Effector memory CD8-positive, alpha-beta T cell (primary cell): ENCODE measurements at regions not wholly inside any gene's neighbourhood (a gene's known extent, or its start where the extent isn't known, plus 50 kb on each side); places are given as distances from the start of the nearest gene placed in this dataset.

ENCODE experiments used
- ATAC-seq: fragments of 150-1000 bp; cut with Tn5 transposase; replicated peaks from 2 replicates; pipeline ENCODE4 v1.10.0; 2021; ENCODE audit warnings: mild to moderate bottlenecking, moderate library complexity
- DNase-seq, 3 experiments: peaks; one replicate each; pipeline ENCODE4 v3.0.0; 2021
- H3K27ac Mint-ChIP-seq, 2 donors: one replicate each; pipeline ENCODE4 v1.8.0; 2022; ENCODE audit warnings: mild to moderate bottlenecking in 2 of 2, mixed read lengths in 2 of 2, moderate library complexity in 2 of 2
- H3K27me3 Mint-ChIP-seq, 2 donors: one replicate each; pipeline ENCODE4 v1.8.0; 2022; ENCODE audit warnings: mixed read lengths in 2 of 2
- H3K36me3 Mint-ChIP-seq: one replicate; pipeline ENCODE4 v1.8.0; 2022; ENCODE audit warnings: mild to moderate bottlenecking, moderate library complexity, mixed read lengths; ENCODE audit not compliant: insufficient read depth
- H3K4me1 Mint-ChIP-seq, 2 donors: one replicate each; pipeline ENCODE4 v1.8.0; 2022; ENCODE audit warnings: low read depth in 2 of 2, mixed read lengths in 2 of 2
- H3K4me3 Mint-ChIP-seq, 2 donors: one replicate each; pipeline ENCODE4 v1.8.0; 2022; ENCODE audit warnings: mild to moderate bottlenecking in 2 of 2, mixed read lengths in 2 of 2, moderate library complexity in 2 of 2
- H3K9me3 Mint-ChIP-seq, 2 donors: one replicate each; pipeline ENCODE4 v1.8.0; 2022; ENCODE audit warnings: mixed read lengths in 2 of 2

GRCh38 chr1:219538886-219539285 is 74.0 kb downstream of the ZC3H11B start:
- Mint-ChIP-seq H3K36me3 (no peaks in the 10 kb centered on the region), H3K27me3 (no peaks in the 10 kb centered on the region), H3K4me3 (no peak overlapping the region), H3K9me3 (peaks cover under 1 to 1% of the 10 kb centered on the region in 2 donors), H3K27ac (no peak overlapping the region), H3K4me1 (no peaks in the 10 kb centered on the region)
- DNase-seq (no peak), ATAC-seq (no peak)

GRCh38 chr1:219537223-219537631 is 75.7 kb downstream of the ZC3H11B start:
- Mint-ChIP-seq H3K27me3 (no peaks in the 10 kb centered on the region), H3K4me3 (no peak overlapping the region), H3K27ac (no peak overlapping the region), H3K36me3 (no peaks in the 10 kb centered on the region), H3K9me3 (peaks cover 0 to 5% of the 10 kb centered on the region in 2 donors), H3K4me1 (no peaks in the 10 kb centered on the region)
- ATAC-seq (no peak), DNase-seq (no peak)

- no peaks in the 10 kb centered on the region for H3K36me3 Mint-ChIP-seq
- H3K4me3 Mint-ChIP-seq, result no peak overlapping the region
- H3K27me3 Mint-ChIP-seq, result no peaks in the 10 kb centered on the region
- no peaks in the 10 kb centered on the region for H3K4me1 Mint-ChIP-seq
- no peak for DNase-seq
- no peak for ATAC-seq
- no peak overlapping the region for H3K27ac Mint-ChIP-seq
- H3K9me3 Mint-ChIP-seq, result peaks cover 0 to 5% of the 10 kb centered on the region in 2 donors
Measured at GRCh38 chr1:219536038-219536437, 76.9 kb downstream of the ZC3H11B start.

- Mint-ChIP-seq H3K27ac (no peak overlapping the region), H3K36me3 (no peaks in the 10 kb centered on the region), H3K27me3 (no peaks in the 10 kb centered on the region), H3K9me3 (peaks cover 0 to 5% of the 10 kb centered on the region in 2 donors), H3K4me1 (no peaks in the 10 kb centered on the region), H3K4me3 (no peak overlapping the region)
- DNase-seq (no peak), ATAC-seq (no peak)
Measured at GRCh38 chr1:219534991-219535390, 77.9 kb downstream of the ZC3H11B start.

DNA sequence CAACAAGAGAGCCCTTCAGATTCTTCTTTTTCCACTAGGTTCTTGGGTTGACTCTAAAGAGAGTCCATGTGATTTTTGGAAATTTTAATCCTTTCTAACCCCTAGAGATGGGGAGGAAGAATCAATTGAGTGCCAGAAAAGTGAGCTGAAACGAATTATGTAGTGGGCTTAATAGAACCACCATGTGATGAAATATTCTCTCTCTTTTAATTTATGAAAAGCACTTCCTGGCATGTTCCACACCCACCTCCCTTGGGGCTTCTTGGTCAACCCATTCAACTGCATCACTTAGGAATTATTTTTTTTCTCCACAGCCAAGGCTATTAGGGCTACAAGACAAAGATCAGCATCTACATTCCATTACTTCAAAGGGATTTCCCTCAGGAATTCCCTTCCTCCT is 79.6 kb downstream of the ZC3H11B start:
- H3K9me3 Mint-ChIP-seq, result peaks cover 0 to 5% of the 10 kb centered on the region in 2 donors

DNA sequence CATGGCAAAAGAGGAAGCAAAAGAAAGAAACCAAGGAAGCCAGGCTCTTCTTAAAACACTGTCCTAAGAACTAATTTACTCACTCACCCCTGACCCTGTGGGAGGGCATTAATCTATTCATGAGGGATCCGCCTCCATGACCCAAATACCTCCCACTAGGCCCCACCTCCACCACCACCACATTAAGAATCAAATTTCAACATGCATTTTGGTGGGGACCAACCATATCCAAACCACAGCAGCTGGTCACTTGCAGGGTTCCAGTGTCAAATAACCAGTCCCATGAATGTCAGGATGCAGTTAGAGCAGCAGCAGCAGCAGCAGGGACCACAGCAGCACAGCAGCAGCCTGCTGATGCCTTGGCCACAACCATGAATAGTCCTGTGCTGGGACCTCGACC is 83.8 kb downstream of the ZC3H11B start:
- Mint-ChIP-seq H3K27me3 (no peaks in the 10 kb centered on the region), H3K4me3 (no peak overlapping the region), H3K36me3 (no peaks in the 10 kb centered on the region), H3K27ac (no peak overlapping the region), H3K9me3 (peaks cover 0 to 4% of the 10 kb centered on the region in 2 donors), H3K4me1 (no peaks in the 10 kb centered on the region)
- ATAC-seq, result no peak
- DNase-seq, result no peak

More for the DNA sequence above, 79.6 kb downstream of the ZC3H11B start:
- H3K4me1 Mint-ChIP-seq, result no peaks in the 10 kb centered on the region
- no peak overlapping the region for H3K4me3 Mint-ChIP-seq
- no peaks in the 10 kb centered on the region for H3K27me3 Mint-ChIP-seq
- ATAC-seq (no peak), DNase-seq (no peak)
- H3K36me3 Mint-ChIP-seq, result no peaks in the 10 kb centered on the region
- H3K27ac Mint-ChIP-seq, result no peak overlapping the region

DNA sequence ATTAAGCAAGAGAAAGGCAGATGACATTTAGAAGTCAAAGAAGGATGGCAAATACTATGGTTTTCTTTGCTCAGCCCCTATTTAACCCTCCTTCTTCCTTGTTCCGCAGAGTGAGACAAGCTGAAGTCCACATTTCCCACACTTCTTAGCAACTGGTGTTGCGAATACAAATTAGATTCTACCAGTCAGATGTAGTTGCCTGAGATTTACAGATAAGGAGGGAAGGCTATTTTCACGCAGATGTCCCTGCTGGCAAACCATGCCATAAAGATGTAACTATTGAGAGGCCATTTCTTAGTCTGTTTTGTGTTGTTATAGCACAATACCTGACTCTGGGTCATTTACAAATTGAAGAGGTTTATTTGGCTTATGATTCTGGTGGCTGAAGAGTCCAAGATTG is 84.3 kb downstream of the ZC3H11B start:
- DNase-seq (no peak), ATAC-seq (no peak)
- H3K27me3 Mint-ChIP-seq, result no peaks in the 10 kb centered on the region
- no peaks in the 10 kb centered on the region for H3K36me3 Mint-ChIP-seq
- H3K27ac Mint-ChIP-seq, result no peak overlapping the region
- H3K4me1 Mint-ChIP-seq, result no peaks in the 10 kb centered on the region
- H3K9me3 Mint-ChIP-seq, result peaks cover 0 to 4% of the 10 kb centered on the region in 2 donors
- H3K4me3 Mint-ChIP-seq, result no peak overlapping the region

DNA sequence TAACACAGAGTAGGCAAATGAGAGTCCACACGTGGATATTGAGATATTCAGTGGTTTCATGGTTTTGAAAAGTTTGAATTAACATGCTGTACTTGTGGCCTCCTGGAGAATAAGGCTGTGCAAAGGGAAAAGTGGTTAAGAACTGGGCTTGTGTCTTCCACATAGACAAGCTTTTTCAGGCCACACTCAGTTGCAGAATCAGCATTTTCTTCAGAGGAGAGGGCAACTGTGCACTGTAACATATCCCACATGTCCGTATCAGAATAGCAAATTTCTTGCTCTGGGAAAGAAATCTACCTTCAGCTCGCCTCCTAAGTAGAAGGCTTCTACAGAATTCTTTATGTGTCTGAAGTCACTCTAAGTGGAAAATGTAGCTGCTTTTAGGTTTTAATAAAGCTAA is 84.9 kb downstream of the ZC3H11B start:
- Mint-ChIP-seq H3K4me3 (no peak overlapping the region), H3K36me3 (no peaks in the 10 kb centered on the region), H3K27me3 (no peaks in the 10 kb centered on the region), H3K4me1 (no peaks in the 10 kb centered on the region), H3K27ac (no peak overlapping the region), H3K9me3 (peaks cover 0 to 4% of the 10 kb centered on the region in 2 donors)
- ATAC-seq (no peak), DNase-seq (no peak)

GRCh38 chr1:219526074-219526473 is 86.8 kb downstream of the ZC3H11B start:
- Mint-ChIP-seq H3K4me3 (no peak overlapping the region), H3K27ac (no peak overlapping the region), H3K36me3 (no peaks in the 10 kb centered on the region), H3K4me1 (no peaks in the 10 kb centered on the region), H3K27me3 (no peaks in the 10 kb centered on the region), H3K9me3 (no peaks in the 10 kb centered on the region)
- ATAC-seq (no peak), DNase-seq (no peak)

GRCh38 chr1:219523411-219523810 is 89.5 kb downstream of the ZC3H11B start:
- no peak overlapping the region for H3K27ac Mint-ChIP-seq
- H3K36me3 Mint-ChIP-seq, result no peaks in the 10 kb centered on the region
- no peaks in the 10 kb centered on the region for H3K9me3 Mint-ChIP-seq
- no peaks in the 10 kb centered on the region for H3K4me1 Mint-ChIP-seq
- no peak for DNase-seq
- no peak overlapping the region for H3K4me3 Mint-ChIP-seq
- no peak for ATAC-seq
- H3K27me3 Mint-ChIP-seq, result no peaks in the 10 kb centered on the region

GRCh38 chr1:219521325-219521724 is 91.6 kb downstream of the ZC3H11B start:
- no peak for DNase-seq
- H3K27ac Mint-ChIP-seq, result no peak overlapping the region
- ATAC-seq, result no peak
- H3K36me3 Mint-ChIP-seq, result no peaks in the 10 kb centered on the region
- no peaks in the 10 kb centered on the region for H3K4me1 Mint-ChIP-seq
- no peak overlapping the region for H3K4me3 Mint-ChIP-seq
- H3K9me3 Mint-ChIP-seq, result no peaks in the 10 kb centered on the region
- H3K27me3 Mint-ChIP-seq, result no peaks in the 10 kb centered on the region

GRCh38 chr1:219520241-219520640 is 92.7 kb downstream of the ZC3H11B start:
- H3K4me1 Mint-ChIP-seq, result no peaks in the 10 kb centered on the region
- no peaks in the 10 kb centered on the region for H3K36me3 Mint-ChIP-seq
- no peaks in the 10 kb centered on the region for H3K27me3 Mint-ChIP-seq
- H3K9me3 Mint-ChIP-seq, result peaks cover 0 to 3% of the 10 kb centered on the region in 2 donors
- ATAC-seq, result no peak
- H3K4me3 Mint-ChIP-seq, result no peak overlapping the region
- no peak overlapping the region for H3K27ac Mint-ChIP-seq
- DNase-seq, result no peak

DNA sequence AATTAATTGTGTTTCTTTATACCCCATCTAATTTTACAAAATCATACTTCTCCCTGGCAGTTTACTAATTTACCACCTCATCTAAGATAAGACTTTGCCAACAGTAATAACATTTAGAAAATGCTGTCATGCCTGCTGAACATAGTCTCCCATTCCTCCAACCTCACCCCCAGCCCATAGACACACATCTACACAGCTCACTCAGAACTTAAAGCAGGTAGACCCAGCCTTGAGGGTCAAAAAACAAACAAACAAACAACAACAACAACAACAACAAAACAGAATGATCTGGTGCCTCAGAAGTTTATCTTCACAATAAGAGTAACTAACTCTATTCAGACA is 94.0 kb downstream of the ZC3H11B start:
- Mint-ChIP-seq H3K4me3 (no peak overlapping the region), H3K27ac (no peak overlapping the region), H3K27me3 (no peaks in the 10 kb centered on the region), H3K36me3 (no peaks in the 10 kb centered on the region), H3K9me3 (peaks cover 0 to 3% of the 10 kb centered on the region in 2 donors), H3K4me1 (no peaks in the 10 kb centered on the region)
- DNase-seq (no peak), ATAC-seq (no peak)

DNA sequence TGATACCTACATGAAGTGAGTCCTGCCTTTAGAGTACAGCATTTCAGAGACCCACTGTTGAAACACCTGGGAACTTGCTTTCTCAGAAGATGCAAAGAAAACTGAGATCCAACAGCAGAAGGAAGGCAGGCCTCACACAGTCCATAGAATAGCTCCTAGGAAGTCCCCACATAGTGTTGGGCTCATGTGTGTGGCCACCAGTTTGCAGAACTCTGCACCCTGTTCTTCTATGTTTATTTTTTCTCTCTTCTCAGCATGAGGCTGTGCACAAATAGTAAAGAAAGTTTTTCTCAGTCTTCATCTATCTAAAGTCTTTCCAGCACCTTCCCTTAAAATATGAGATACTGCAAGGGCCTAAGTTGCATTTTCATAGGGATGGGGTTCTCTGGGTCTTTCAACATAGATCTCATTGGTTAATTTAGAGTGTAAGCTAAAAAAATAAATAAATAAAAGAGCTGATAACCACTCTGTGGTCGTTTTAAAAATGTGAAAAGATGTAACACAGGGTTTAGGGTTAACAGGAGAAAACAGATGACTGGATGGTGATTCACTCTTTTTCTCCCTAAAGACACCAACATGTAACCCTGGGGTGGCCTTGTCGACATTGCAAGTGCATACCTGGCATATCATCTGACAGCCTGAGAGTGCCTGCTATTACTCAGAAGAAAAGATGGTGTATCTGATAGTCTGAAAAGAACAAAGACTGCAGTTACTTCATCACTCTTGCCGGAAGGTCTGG is 94.6 kb downstream of the ZC3H11B start:
- Mint-ChIP-seq H3K36me3 (no peaks in the 10 kb centered on the region), H3K27ac (no peak overlapping the region), H3K4me3 (no peak overlapping the region), H3K9me3 (peaks cover 0 to 3% of the 10 kb centered on the region in 2 donors), H3K4me1 (no peaks in the 10 kb centered on the region), H3K27me3 (no peaks in the 10 kb centered on the region)
- ATAC-seq, result no peak
- no peak for DNase-seq
